ENCODE measurements at regions not wholly inside any gene's neighbourhood (a gene's known extent, or its start where the extent isn't known, plus 50 kb on each side); places are given as distances from the start of the nearest gene placed in this dataset.

- Mint-ChIP-seq H3K27me3 (peaks cover 0 to 5% (median 2%) of the 10 kb centered on the region in 5 donors), H3K9me3 (no peaks in the 10 kb centered on the region), H3K4me1 (peaks cover 0 to 12% (median 10%) of the 10 kb centered on the region in 4 donors), H3K36me3 (no peaks in the 10 kb centered on the region), H3K4me3 (no peak overlapping the region), H3K27ac (peak overlapping the region in 2 of 10 donors; percentile 2 to 58)
- POLR2A ChIA-PET, result no interaction called here
- ATAC-seq, result peak; percentile 84 to 91
- peak; percentile 15 to 81 (median 47) for DNase-seq
Measured at GRCh38 chr7:21261627-21262594, 166.0 kb upstream of the SP4 start.

GRCh38 chr7:21269021-21269420 is 158.9 kb upstream of the SP4 start:
- ATAC-seq, result no peak
- no peaks in the 10 kb centered on the region for H3K9me3 Mint-ChIP-seq
- POLR2A ChIA-PET, result no interaction called here
- H3K27ac Mint-ChIP-seq, result no peak overlapping the region
- DNase-seq, result no peak
- no peaks in the 10 kb centered on the region for H3K4me1 Mint-ChIP-seq
- H3K36me3 Mint-ChIP-seq, result no peaks in the 10 kb centered on the region
- no peak overlapping the region for H3K4me3 Mint-ChIP-seq
- no peaks in the 10 kb centered on the region for H3K27me3 Mint-ChIP-seq

GRCh38 chr7:21276471-21277035 is 151.3 kb upstream of the SP4 start:
- POLR2A ChIA-PET, result no interaction called here
- no peaks in the 10 kb centered on the region for H3K36me3 Mint-ChIP-seq
- H3K9me3 Mint-ChIP-seq, result peaks cover 0 to 7% (median 0%) of the 10 kb centered on the region in 9 donors
- no peaks in the 10 kb centered on the region for H3K4me1 Mint-ChIP-seq
- DNase-seq, result no peak
- no peak overlapping the region for H3K27ac Mint-ChIP-seq
- no peak overlapping the region for H3K4me3 Mint-ChIP-seq
- ATAC-seq, result no peak
- no peaks in the 10 kb centered on the region for H3K27me3 Mint-ChIP-seq

GRCh38 chr7:21278944-21279343 is 148.9 kb upstream of the SP4 start:
- Mint-ChIP-seq H3K36me3 (no peaks in the 10 kb centered on the region), H3K27ac (no peak overlapping the region)
- POLR2A ChIA-PET, result no interaction called here

GRCh38 chr7:21281193-21281592 is 146.7 kb upstream of the SP4 start:
- H3K4me1 Mint-ChIP-seq, result no peaks in the 10 kb centered on the region
- H3K27ac Mint-ChIP-seq, result no peak overlapping the region
- no peak overlapping the region for H3K4me3 Mint-ChIP-seq
- POLR2A ChIA-PET, result no interaction called here
- H3K36me3 Mint-ChIP-seq, result no peaks in the 10 kb centered on the region
- no peaks in the 10 kb centered on the region for H3K27me3 Mint-ChIP-seq
- peaks cover 0 to 7% (median 0%) of the 10 kb centered on the region in 9 donors for H3K9me3 Mint-ChIP-seq
- ATAC-seq (no peak), DNase-seq (no peak)

More at GRCh38 chr7:21278944-21279343, 148.9 kb upstream of the SP4 start:
- Mint-ChIP-seq H3K4me3 (no peak overlapping the region), H3K9me3 (peaks cover 0 to 7% (median 0%) of the 10 kb centered on the region in 9 donors), H3K27me3 (no peaks in the 10 kb centered on the region), H3K4me1 (no peaks in the 10 kb centered on the region)
- ATAC-seq (no peak), DNase-seq (no peak)

GRCh38 chr7:21293771-21294170 is 134.1 kb upstream of the SP4 start:
- Mint-ChIP-seq H3K36me3 (no peaks in the 10 kb centered on the region), H3K9me3 (no peaks in the 10 kb centered on the region), H3K27ac (peak overlapping the region in 1 of 10 donors; percentile 19), H3K4me3 (no peak overlapping the region), H3K27me3 (peaks cover 0 to 1% (median 0%) of the 10 kb centered on the region in 5 donors), H3K4me1 (no peaks in the 10 kb centered on the region)
- DNase-seq (no peak), ATAC-seq (no peak)
- POLR2A ChIA-PET, result no interaction called here

GRCh38 chr7:21299766-21300165 is 128.1 kb upstream of the SP4 start:
- no peak for DNase-seq
- no peak overlapping the region for H3K4me3 Mint-ChIP-seq
- POLR2A ChIA-PET, result no interaction called here
- H3K9me3 Mint-ChIP-seq, result no peaks in the 10 kb centered on the region
- H3K27ac Mint-ChIP-seq, result no peak overlapping the region
- no peaks in the 10 kb centered on the region for H3K36me3 Mint-ChIP-seq
- H3K27me3 Mint-ChIP-seq, result peaks cover 0 to 1% (median 0%) of the 10 kb centered on the region in 5 donors
- no peaks in the 10 kb centered on the region for H3K4me1 Mint-ChIP-seq
- no peak for ATAC-seq

- peak in 1 of 10 donors; percentile 3 for DNase-seq
- Mint-ChIP-seq H3K9me3 (no peaks in the 10 kb centered on the region), H3K27me3 (peaks cover 0 to 1% (median 0%) of the 10 kb centered on the region in 5 donors), H3K27ac (no peak overlapping the region), H3K36me3 (no peaks in the 10 kb centered on the region), H3K4me3 (no peak overlapping the region), H3K4me1 (no peaks in the 10 kb centered on the region)
- ATAC-seq, result no peak
- POLR2A ChIA-PET, result no interaction called here
Measured at GRCh38 chr7:21300692-21301091, 127.2 kb upstream of the SP4 start.

- POLR2A ChIA-PET, result no interaction called here
- DNase-seq (no peak), ATAC-seq (no peak)
- Mint-ChIP-seq H3K4me1 (no peaks in the 10 kb centered on the region), H3K4me3 (no peak overlapping the region), H3K36me3 (peaks cover 0 to 7% (median 3%) of the 10 kb centered on the region in 3 donors), H3K27ac (no peak overlapping the region), H3K9me3 (peaks cover 0 to 10% (median 5%) of the 10 kb centered on the region in 9 donors), H3K27me3 (no peaks in the 10 kb centered on the region)
Measured at GRCh38 chr7:21304808-21305375, 123.0 kb upstream of the SP4 start.

- Mint-ChIP-seq H3K36me3 (peaks cover 0 to 7% (median 3%) of the 10 kb centered on the region in 3 donors), H3K4me3 (no peak overlapping the region), H3K27ac (peak overlapping the region in 1 of 10 donors; percentile 7), H3K9me3 (peaks cover 0 to 10% (median 5%) of the 10 kb centered on the region in 9 donors), H3K4me1 (no peaks in the 10 kb centered on the region), H3K27me3 (no peaks in the 10 kb centered on the region)
- POLR2A ChIA-PET, result no interaction called here
- DNase-seq (no peak), ATAC-seq (no peak)
Measured at GRCh38 chr7:21305455-21306235, 122.2 kb upstream of the SP4 start.

- H3K4me1 Mint-ChIP-seq, result peaks cover 0 to 6% (median 5%) of the 10 kb centered on the region in 4 donors
- H3K4me3 Mint-ChIP-seq, result no peak overlapping the region
- no peak for ATAC-seq
- no peaks in the 10 kb centered on the region for H3K27me3 Mint-ChIP-seq
- no peak overlapping the region for H3K27ac Mint-ChIP-seq
- peaks cover 0 to 23% (median 10%) of the 10 kb centered on the region in 9 donors for H3K9me3 Mint-ChIP-seq
- POLR2A ChIA-PET, result interaction anchor here (0.5 kb wide), 1 partner anchor 26 kb away, joined by 4 read pairs; no protein-coding TSS in a partner anchor
- no peak for DNase-seq
- peaks cover 0 to 11% (median 8%) of the 10 kb centered on the region in 3 donors for H3K36me3 Mint-ChIP-seq
Measured at GRCh38 chr7:21314954-21315353, 112.9 kb upstream of the SP4 start.
